ENCODE measurements at regions not wholly inside any gene's neighbourhood (a gene's known extent, or its start where the extent isn't known, plus 50 kb on each side); places are given as distances from the start of the nearest gene placed in this dataset.

DNA sequence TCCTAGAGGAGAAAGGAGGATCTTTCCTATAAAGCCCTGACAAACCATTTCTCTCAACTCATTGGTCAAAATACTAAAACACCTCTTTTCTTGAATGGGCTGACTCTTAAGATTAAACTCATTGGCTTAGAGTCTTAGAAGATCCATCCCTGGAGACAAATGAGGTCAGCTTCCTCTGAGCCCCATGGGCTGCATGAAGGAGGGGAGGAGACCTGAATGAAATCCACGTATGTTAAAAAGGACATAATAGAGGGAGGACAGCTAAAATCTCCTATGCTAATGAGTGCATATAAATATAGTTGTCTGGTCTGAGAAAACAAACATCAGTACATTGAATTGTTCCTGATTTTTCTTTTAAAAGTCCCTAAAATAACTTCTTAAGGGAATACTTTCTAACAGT lies 255.0 kb downstream of the TBL1XR1 start:
- no peak for DNase-seq (ENCODE audit: extremely low read depth, low read depth)
- TF ChIP-seq, protein P1, sequence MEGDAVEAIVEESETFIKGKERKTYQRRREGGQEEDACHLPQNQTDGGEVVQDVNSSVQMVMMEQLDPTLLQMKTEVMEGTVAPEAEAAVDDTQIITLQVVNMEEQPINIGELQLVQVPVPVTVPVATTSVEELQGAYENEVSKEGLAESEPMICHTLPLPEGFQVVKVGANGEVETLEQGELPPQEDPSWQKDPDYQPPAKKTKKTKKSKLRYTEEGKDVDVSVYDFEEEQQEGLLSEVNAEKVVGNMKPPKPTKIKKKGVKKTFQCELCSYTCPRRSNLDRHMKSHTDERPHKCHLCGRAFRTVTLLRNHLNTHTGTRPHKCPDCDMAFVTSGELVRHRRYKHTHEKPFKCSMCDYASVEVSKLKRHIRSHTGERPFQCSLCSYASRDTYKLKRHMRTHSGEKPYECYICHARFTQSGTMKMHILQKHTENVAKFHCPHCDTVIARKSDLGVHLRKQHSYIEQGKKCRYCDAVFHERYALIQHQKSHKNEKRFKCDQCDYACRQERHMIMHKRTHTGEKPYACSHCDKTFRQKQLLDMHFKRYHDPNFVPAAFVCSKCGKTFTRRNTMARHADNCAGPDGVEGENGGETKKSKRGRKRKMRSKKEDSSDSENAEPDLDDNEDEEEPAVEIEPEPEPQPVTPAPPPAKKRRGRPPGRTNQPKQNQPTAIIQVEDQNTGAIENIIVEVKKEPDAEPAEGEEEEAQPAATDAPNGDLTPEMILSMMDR (IDR thresholded peaks at IDR 0.05; ENCODE audit: low read depth, low read length) = no peak

DNA sequence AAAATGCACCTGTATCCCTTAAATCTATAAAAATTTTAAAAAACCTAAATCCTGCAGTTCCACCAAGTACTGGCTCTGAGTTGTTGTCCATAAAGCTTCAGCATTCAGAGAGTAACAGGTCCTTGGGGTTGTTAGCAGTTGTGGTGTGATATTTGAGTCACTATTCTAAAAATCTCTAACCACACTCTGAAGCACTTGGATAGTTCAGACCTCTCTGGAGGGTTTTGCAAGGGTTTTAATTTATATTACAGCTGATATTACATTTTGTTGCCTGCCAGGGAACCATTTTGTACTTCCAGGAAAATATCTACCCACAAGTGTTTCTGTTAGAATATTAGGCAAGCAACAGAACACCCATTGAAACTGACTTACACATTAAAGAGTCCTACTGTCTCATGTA lies 255.6 kb downstream of the TBL1XR1 start:
- TF ChIP-seq, protein P1 (IDR thresholded peaks at IDR 0.05; ENCODE audit: low read depth, low read length) = no peak
- DNase-seq (ENCODE audit: extremely low read depth, low read depth) = no peak

DNA sequence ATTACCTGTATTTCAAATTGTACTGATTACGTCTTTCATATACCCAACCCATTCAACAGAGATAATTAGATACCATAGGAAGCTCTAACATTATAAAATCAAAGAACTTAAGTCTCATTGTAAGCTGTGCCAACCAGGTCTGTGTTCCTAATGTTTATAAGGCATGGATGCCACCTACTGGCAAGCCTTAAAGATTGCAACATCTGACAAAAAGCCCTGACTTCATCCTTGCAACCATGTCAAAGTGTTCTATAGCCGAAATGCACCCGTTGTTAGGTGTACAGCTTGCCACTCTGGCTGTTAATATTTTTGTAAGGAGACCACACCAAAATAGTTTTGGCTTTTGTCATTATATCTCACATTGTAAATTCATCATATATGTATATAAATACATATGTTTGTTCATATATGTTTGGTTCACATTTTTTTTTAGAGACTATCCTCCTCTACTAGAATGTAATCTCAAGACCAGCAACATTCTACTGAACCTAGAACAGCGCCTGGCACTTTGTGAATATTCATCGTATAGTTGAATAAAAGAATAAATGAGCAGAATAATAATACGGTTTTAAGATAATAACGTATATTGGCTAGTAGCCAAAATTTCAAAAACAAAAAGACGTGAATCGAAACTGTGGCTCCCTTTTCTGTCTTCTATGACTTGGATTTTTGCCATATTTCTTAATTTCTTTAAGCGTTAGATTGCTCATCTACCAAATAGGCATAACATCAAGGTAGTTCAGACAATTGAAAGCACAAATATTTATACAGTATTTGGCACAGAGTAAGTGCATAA lies 258.1 kb downstream of the TBL1XR1 start:
- DNase-seq (ENCODE audit: extremely low read depth, low read depth) = peak; percentile 60
- TF ChIP-seq, protein P1 (IDR thresholded peaks at IDR 0.05; ENCODE audit: low read depth, low read length) = peak; percentile 81

DNA sequence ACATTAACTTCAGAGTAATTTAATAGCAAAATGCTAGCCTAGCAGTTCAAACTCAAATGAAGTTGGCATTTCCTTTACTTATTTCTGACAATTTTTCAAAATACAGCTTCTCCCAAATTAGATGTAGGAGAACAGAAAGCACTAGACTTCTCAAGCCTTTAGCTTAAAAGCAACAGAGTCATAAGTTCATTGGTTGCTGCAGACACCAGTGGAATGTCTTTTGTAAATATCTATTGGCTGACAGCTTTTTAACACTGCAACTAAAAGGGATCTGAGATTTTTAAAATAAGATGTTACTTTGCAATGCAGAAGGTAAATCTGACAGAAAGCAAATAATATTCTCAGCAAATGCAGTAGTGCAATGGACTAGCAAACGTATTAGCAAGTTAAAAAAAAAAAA lies 259.3 kb downstream of the TBL1XR1 start:
- TF ChIP-seq, protein P1 (IDR thresholded peaks at IDR 0.05; ENCODE audit: low read depth, low read length) = no peak
- DNase-seq (ENCODE audit: extremely low read depth, low read depth) = no peak

DNA sequence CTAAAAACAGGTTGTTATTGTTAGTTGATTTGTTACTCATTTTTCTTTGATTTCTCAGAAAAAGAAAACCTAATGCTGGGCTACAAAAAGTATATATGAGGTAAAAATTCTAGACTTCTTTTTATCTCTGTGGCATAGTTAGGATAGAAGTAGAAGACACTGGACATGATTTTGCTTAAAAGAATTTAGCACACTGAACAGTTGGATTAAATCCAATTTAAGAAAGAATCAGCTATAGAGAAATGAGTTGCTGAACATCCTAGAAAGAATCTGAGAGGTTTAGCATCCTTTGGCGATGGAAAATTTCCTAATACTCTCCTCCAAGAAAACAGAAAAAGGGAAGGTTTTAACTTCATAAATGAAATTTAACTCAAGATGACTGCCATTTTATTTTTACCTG lies 259.7 kb downstream of the TBL1XR1 start:
- TF ChIP-seq, protein P1 (IDR thresholded peaks at IDR 0.05; ENCODE audit: low read depth, low read length) = no peak
- DNase-seq (ENCODE audit: extremely low read depth, low read depth) = no peak

DNA sequence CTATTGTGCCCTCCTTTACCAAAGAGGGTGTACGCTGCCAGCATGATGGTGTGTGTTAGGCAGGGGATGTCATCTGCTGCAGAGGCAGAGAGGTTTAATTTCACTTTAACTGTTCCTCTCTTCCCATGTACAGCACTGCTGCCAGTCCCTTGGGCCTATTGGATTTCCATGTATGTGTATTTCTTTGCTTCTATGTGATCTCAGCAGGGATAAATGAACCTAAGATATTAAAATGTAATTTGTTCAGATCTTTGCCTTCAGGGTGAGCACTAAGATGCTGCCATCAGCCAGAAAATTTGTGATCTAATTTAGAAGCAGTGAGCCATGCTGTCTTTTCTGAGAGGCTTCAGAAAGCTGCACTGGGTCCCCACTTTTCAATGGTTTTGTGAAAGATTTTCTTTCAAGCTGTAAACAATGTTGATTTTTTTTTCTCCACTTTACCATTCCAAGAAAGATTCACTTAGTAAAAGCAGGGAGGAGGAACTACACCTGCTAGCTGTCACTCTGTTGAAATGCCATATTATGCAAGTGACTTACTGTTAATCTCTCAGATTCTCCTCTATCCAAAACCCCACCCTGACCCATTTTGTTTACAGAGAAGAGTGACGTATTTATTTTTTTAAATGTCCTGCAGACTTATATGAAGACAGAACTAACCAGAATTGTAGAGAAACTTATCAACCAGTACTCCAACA lies 261.9 kb downstream of the TBL1XR1 start:
- TF ChIP-seq, protein P1 (IDR thresholded peaks at IDR 0.05; ENCODE audit: low read depth, low read length) = no peak
- DNase-seq (ENCODE audit: extremely low read depth, low read depth) = no peak

DNA sequence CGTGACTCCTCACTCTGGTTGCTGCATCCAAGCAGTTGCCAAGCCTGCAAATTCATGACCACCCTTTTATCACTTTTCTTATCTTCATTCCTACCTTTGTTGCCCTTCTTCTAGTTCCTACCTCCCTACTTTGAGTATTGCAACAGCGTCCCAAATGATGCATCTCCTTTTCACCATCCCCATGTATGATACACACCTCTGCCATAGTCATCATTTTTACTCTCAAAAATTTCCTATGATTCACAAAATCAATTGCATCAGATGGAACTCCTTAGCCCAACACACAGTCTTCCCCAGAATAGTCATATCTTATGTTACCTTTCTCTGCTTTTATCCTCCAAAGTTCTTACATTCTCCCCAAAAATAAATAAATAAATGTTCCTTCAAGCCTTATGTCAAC lies 262.6 kb downstream of the TBL1XR1 start:
- no peak for DNase-seq (ENCODE audit: extremely low read depth, low read depth)
- TF ChIP-seq, protein P1 (IDR thresholded peaks at IDR 0.05; ENCODE audit: low read depth, low read length) = no peak

Data from AG09319 (cell line).